ENCODE measurements at regions not wholly inside any gene's neighbourhood (a gene's known extent, or its start where the extent isn't known, plus 50 kb on each side); places are given as distances from the start of the nearest gene placed in this dataset.

DNA sequence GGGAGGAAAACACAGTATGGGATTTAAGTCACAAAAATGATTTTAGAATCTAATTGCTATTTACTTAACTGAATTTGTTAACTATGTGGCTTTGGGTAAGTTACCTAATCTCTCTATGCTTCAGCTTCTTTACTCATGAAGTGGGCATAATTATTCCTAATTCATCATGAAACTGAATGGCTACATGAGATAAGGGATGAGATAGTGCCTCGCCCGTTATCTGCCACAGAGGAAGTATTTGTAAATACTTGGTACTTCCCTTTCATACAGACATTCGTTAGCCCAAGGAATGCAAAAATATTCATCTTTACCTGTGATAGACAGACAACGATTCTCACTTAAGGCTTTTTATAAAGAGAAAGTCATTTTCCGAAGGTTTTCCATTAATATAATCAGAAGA, 221.2 kb upstream of the BLID start:
- TF ChIP-seq, protein P1, sequence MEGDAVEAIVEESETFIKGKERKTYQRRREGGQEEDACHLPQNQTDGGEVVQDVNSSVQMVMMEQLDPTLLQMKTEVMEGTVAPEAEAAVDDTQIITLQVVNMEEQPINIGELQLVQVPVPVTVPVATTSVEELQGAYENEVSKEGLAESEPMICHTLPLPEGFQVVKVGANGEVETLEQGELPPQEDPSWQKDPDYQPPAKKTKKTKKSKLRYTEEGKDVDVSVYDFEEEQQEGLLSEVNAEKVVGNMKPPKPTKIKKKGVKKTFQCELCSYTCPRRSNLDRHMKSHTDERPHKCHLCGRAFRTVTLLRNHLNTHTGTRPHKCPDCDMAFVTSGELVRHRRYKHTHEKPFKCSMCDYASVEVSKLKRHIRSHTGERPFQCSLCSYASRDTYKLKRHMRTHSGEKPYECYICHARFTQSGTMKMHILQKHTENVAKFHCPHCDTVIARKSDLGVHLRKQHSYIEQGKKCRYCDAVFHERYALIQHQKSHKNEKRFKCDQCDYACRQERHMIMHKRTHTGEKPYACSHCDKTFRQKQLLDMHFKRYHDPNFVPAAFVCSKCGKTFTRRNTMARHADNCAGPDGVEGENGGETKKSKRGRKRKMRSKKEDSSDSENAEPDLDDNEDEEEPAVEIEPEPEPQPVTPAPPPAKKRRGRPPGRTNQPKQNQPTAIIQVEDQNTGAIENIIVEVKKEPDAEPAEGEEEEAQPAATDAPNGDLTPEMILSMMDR (optimal IDR thresholded peaks at IDR 0.05 in 1 of 3, IDR thresholded peaks at IDR 0.05 in 1 of 3, conservative IDR thresholded peaks at IDR 0.05 in 1 of 3; ENCODE audit: extremely low read depth in 1 of 3, insufficient read depth in 2 of 3, low read length in 3 of 3) = no peak
- TF ChIP-seq EZH2 (IDR thresholded peaks at IDR 0.05; ENCODE audit: low read length) = no peak
